HEK293 (cell line): ENCODE measurements at regions not wholly inside any gene's neighbourhood (a gene's known extent, or its start where the extent isn't known, plus 50 kb on each side); places are given as distances from the start of the nearest gene placed in this dataset.

Source experiments
- MYNN ChIP-seq: fragments of 450-650 bp; formaldehyde crosslinking; IDR thresholded peaks from 2 replicates; pipeline ENCODE4 v1.5.1; 2016; ENCODE audit warnings: missing biosample characterization, missing genetic modification characterization, borderline replicate concordance
- OSR2 ChIP-seq: fragments of 450-650 bp; formaldehyde crosslinking; IDR thresholded peaks from 2 replicates; pipeline ENCODE4 v1.5.1; 2016; ENCODE audit warnings: missing biosample characterization, missing genetic modification characterization
- PRDM1 ChIP-seq: fragments of 450-650 bp; formaldehyde crosslinking; IDR thresholded peaks from 2 replicates; pipeline ENCODE4; 2016; ENCODE audit warnings: missing biosample characterization, missing genetic modification characterization
- ZNF138 ChIP-seq: fragments of 450-650 bp; formaldehyde crosslinking; IDR thresholded peaks from 2 replicates; pipeline ENCODE4 v1.5.1; 2016; ENCODE audit warnings: missing biosample characterization, missing genetic modification characterization, borderline replicate concordance
- ZNF645 ChIP-seq: fragments of 450-650 bp; formaldehyde crosslinking; IDR thresholded peaks from 2 replicates; pipeline ENCODE4; 2016; ENCODE audit warnings: missing biosample characterization, missing genetic modification characterization

- no peak for TF ChIP-seq ZNF138 (tag by site-specific recombination)
- TF ChIP-seq PRDM1 (tag by site-specific recombination), result no peak
- no peak for TF ChIP-seq ZNF645
- TF ChIP-seq OSR2 (tag by site-specific recombination), result no peak
- no peak for TF ChIP-seq MYNN (tag by site-specific recombination)
Observed at GRCh38 chr6:163941624-163941976, 527.1 kb downstream of the QKI start.
